MG63 (cell line): ENCODE measurements at regions not wholly inside any gene's neighbourhood (a gene's known extent, or its start where the extent isn't known, plus 50 kb on each side); places are given as distances from the start of the nearest gene placed in this dataset.
"Not testable (repeated sequence)": the region's sequence is repeated elsewhere in the genome, so short reads cannot be mapped to it uniquely, and the experiment has no call there.

Experiments
- DNase-seq: peaks from one replicate; pipeline ENCODE4 v3.0.0-alpha.2; 2020
- H3K27me3 ChIP-seq: fragments of 250-450 bp; sonication (Bioruptor Pico); 2 replicates; pipeline ENCODE4 v1.5.1; 2020; ENCODE audit warnings: mild to moderate bottlenecking, moderate library complexity
- H3K36me3 ChIP-seq: fragments of 250-450 bp; sonication (Bioruptor Pico); 2 replicates; pipeline ENCODE4 v1.5.1; 2020; ENCODE audit warnings: mild to moderate bottlenecking, moderate library complexity
- H3K4me3 ChIP-seq: fragments of 250-450 bp; sonication (Bioruptor Pico); 2 replicates; pipeline ENCODE4 v1.5.1; 2020; ENCODE audit warnings: mild to moderate bottlenecking, moderate library complexity
- H3K9me3 ChIP-seq: fragments of 250-450 bp; sonication (Bioruptor Pico); 2 replicates; pipeline ENCODE4 v1.5.1; 2020; ENCODE audit warnings: mild to moderate bottlenecking, moderate library complexity

DNA sequence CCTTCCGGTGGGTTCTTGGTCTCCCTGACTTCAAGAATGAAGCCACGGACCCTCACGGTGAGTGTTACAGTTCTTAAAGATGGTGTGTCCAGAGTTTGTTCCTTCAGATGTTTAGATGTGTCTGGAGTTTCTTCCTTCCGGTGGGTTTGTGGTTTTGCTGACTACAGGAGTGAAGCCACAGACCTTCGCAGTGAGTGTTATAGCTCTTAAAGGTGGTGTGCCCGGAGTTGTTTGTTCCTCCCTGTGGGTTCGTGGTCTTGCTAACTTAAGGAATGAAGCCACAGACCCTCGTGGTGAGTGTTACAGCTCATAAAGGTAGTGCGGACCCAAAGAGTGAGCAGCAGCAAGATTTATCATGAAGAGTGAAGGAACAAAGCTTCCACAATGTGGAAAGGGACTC, 87.1 kb upstream of the BASP1 start:
- H3K9me3 ChIP-seq, DNase-seq, H3K27me3 ChIP-seq, H3K4me3 ChIP-seq, H3K36me3 ChIP-seq: not testable (repeated sequence)

GRCh38 chr5:17132444-17133083, 84.9 kb upstream of the BASP1 start:
- H3K36me3 ChIP-seq: no peaks in the 10 kb centered on the region
- no peaks in the 10 kb centered on the region for H3K27me3 ChIP-seq
- peaks cover 3% of the 10 kb centered on the region; the same call in 1 of the 2 replicates for H3K9me3 ChIP-seq
- DNase-seq: no peak
- H3K4me3 ChIP-seq: no peak overlapping the region

- Histone ChIP-seq H3K9me3 (peaks cover 3% of the 10 kb centered on the region; the same call in 1 of the 2 replicates), H3K27me3 (no peaks in the 10 kb centered on the region), H3K4me3 (no peak overlapping the region), H3K36me3 (no peaks in the 10 kb centered on the region)
- DNase-seq: no peak
Measured at GRCh38 chr5:17135050-17135449, 82.4 kb upstream of the BASP1 start.

DNA sequence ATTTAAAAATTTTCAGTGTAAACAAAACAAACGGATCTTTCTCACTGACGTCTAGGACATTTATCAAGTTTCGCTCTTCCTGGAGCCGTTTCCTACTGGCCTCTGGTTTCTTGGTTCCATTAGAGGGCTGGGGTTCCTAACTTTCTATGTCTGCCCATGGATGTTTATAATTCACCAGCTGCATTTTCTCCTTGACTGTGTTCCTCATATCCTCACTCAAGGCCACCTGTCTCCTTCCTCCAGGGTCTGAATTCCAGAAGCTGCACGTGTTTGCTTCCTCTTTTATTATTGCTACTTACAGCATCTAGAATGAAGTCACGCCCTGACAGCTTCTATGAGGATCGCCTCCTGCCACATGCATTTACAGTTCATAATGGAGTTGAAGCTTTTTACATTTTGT, 74.1 kb upstream of the BASP1 start:
- H3K4me3 ChIP-seq: no peak overlapping the region

DNA sequence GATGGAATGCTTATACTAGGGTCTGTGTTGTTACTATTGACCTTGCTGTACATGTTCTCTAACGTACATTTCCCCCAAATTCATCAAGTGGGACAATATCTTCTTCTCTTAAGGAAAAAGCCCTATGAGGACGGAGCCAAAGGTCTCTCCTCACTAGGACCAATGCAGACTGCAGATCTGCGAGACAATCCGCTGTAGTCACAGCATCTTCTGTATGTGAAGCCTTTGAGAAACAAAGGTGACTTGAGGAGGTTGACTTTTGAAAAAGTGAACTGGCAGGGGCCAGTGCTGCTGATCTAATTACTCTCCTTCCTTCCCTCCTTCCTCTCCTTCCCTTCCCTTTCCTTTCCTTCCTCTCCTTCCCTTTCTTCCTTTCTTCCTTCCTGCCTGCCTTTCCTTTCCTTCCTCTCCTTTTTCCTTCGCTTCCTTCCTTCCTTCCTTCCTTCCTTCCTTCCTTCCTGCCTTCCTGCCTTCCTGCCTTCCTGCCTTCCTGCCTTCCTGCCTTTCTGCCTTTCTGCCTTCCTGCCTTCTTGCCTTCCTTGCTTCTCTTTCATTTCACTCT, 71.1 kb upstream of the BASP1 start:
- Histone ChIP-seq H3K9me3 (no peaks in the 10 kb centered on the region), H3K4me3 (no peak overlapping the region), H3K36me3 (no peaks in the 10 kb centered on the region), H3K27me3 (no peaks in the 10 kb centered on the region)
- DNase-seq: no peak

More for the DNA sequence above, 74.1 kb upstream of the BASP1 start:
- DNase-seq: no peak
- Histone ChIP-seq H3K9me3 (no peaks in the 10 kb centered on the region), H3K27me3 (no peaks in the 10 kb centered on the region), H3K36me3 (no peaks in the 10 kb centered on the region)

- H3K27me3 ChIP-seq: no peaks in the 10 kb centered on the region
- DNase-seq: no peak
- no peak overlapping the region for H3K4me3 ChIP-seq
- H3K9me3 ChIP-seq: no peaks in the 10 kb centered on the region
- no peaks in the 10 kb centered on the region for H3K36me3 ChIP-seq
Measured at GRCh38 chr5:17147170-17147569, 70.3 kb upstream of the BASP1 start.

GRCh38 chr5:17147617-17148016, 69.8 kb upstream of the BASP1 start:
- Histone ChIP-seq H3K4me3 (no peak overlapping the region), H3K9me3 (no peaks in the 10 kb centered on the region), H3K36me3 (no peaks in the 10 kb centered on the region), H3K27me3 (no peaks in the 10 kb centered on the region)
- DNase-seq: no peak

GRCh38 chr5:17148481-17148880, 69.0 kb upstream of the BASP1 start:
- Histone ChIP-seq H3K36me3 (no peaks in the 10 kb centered on the region), H3K4me3 (no peak overlapping the region), H3K9me3 (no peaks in the 10 kb centered on the region), H3K27me3 (no peaks in the 10 kb centered on the region)
- DNase-seq: no peak

- no peak for DNase-seq
Measured at GRCh38 chr5:17149786-17150185, 67.6 kb upstream of the BASP1 start.

GRCh38 chr5:17150531-17150930, 66.9 kb upstream of the BASP1 start:
- Histone ChIP-seq H3K9me3 (no peaks in the 10 kb centered on the region), H3K27me3 (no peaks in the 10 kb centered on the region), H3K4me3 (no peak overlapping the region), H3K36me3 (no peaks in the 10 kb centered on the region)
- DNase-seq: no peak

More at GRCh38 chr5:17149786-17150185, 67.6 kb upstream of the BASP1 start:
- H3K4me3 ChIP-seq: no peak overlapping the region
- no peaks in the 10 kb centered on the region for H3K27me3 ChIP-seq
- no peaks in the 10 kb centered on the region for H3K36me3 ChIP-seq
- no peaks in the 10 kb centered on the region for H3K9me3 ChIP-seq

DNA sequence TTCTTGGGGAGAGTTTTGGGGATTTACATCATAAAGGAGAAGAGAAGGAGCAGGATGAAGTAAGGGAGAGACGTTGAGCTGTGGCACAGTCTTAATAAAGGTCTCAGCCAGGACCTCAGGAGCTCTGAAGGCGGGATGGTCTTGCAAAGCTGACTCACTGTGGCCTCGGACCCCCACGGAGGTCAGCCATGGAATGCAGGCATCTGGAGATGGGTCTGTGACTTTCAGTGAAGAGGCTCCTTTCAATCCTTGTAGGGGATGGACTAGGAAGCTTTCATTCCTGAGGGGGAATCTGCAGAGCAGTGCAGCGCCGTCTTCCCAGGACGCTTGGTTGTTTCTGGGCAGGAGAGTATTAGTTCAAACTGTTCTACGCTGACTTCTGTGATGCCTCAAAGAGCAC, 65.7 kb upstream of the BASP1 start:
- Histone ChIP-seq H3K36me3 (no peaks in the 10 kb centered on the region), H3K27me3 (no peaks in the 10 kb centered on the region), H3K9me3 (no peaks in the 10 kb centered on the region), H3K4me3 (no peak overlapping the region)
- no peak for DNase-seq

DNA sequence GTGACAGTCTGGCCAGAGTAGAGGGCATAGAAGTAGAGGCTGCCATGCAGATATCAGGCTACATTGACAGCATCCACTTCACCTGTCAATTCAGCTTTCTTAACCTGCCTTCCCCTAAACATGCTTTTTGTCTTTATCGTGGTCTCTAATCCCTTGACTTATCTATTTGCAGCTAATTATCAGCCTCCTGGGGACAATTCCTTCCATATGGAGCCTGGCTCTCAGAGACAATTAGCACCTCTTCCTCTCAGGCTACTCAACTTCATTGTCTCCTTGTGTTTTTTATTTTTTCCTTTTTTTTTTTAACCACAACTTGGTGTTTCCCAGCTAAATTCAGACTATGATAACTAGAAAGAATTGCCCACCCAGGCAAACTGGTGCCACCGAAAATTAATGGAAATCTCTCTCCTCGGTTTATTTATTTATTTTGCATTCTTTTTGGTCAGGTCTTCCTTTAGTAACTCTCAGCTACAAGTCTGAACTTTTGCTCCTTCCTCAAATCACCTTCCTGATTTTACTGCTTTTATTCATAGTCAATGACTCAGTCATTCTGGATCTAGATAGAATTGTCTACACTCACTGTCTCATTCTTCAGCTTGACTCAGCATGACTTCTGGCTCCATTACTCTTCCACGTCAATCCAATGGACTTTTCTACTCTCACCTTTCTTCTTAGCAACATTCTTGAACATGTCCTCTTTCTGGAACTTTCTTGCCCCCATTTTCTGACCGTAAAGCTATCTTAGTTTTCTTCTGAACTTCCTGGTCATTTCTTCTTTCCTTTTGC, 63.0 kb upstream of the BASP1 start:
- Histone ChIP-seq H3K4me3 (no peak overlapping the region), H3K9me3 (no peaks in the 10 kb centered on the region), H3K27me3 (no peaks in the 10 kb centered on the region), H3K36me3 (no peaks in the 10 kb centered on the region)
- peak; percentile 64 for DNase-seq

DNA sequence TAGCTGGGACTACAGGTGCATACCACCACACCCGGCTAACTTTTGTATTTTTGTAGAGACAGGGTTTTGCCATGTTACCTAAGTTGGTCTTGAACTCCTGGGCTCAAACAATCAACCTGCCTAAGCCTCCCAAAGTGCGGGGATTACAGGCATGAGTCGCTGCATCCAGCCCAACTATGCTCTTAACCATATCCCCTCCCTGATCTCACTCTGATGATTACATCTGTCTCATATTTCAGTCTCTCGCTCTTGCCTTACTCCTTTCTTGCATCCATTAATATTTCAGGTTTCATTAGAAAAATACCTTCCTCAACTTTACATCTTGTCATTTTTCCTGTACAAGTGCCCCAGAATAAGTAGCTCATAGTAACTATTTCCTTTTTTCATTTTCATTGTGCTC, 61.0 kb upstream of the BASP1 start:
- peak; percentile 55 for DNase-seq
- H3K9me3 ChIP-seq: no peaks in the 10 kb centered on the region
- H3K4me3 ChIP-seq: no peak overlapping the region
- no peaks in the 10 kb centered on the region for H3K27me3 ChIP-seq
- H3K36me3 ChIP-seq: no peaks in the 10 kb centered on the region

GRCh38 chr5:17157294-17157693, 60.1 kb upstream of the BASP1 start:
- no peak for DNase-seq
- no peak overlapping the region for H3K4me3 ChIP-seq
- H3K36me3 ChIP-seq: no peaks in the 10 kb centered on the region
- H3K27me3 ChIP-seq: no peaks in the 10 kb centered on the region
- H3K9me3 ChIP-seq: no peaks in the 10 kb centered on the region

DNA sequence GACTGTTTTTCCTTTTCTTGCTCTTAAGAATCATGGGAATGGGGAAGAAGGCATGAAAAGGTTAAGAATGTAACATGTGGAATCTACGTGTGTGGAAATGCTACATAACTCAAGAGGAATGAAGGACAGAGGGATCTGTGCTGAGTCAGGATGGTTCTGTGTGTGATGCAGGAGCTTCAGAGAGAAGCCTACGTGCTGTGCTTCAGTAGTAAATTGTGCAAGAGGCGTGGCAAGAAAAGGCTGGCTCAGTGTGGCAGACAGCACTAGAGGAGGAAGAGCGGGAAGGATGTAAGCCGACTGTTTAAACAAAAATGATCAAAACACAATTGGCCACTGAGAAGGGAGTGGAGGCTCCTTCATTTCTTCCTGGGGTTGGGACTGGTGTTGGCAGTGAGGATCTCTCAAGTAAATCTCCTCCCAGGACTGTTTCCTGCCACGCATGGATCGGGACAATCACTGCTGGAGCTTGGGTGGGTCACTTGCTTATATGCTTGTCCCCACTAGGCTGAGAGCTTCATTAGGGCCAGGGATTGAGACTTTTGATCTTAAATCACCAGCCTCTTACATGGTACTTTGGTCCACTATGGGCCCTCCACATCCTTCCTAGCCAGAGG, 59.4 kb upstream of the BASP1 start:
- DNase-seq: no peak
- H3K4me3 ChIP-seq: no peak overlapping the region
- H3K27me3 ChIP-seq: no peaks in the 10 kb centered on the region

GRCh38 chr5:17160756-17161040, 56.7 kb upstream of the BASP1 start:
- Histone ChIP-seq H3K9me3 (no peaks in the 10 kb centered on the region), H3K27me3 (no peaks in the 10 kb centered on the region), H3K4me3 (no peak overlapping the region), H3K36me3 (no peaks in the 10 kb centered on the region)
- no peak for DNase-seq

More for the DNA sequence above, 59.4 kb upstream of the BASP1 start:
- no peaks in the 10 kb centered on the region for H3K36me3 ChIP-seq
- H3K9me3 ChIP-seq: no peaks in the 10 kb centered on the region

- Histone ChIP-seq H3K9me3 (no peaks in the 10 kb centered on the region), H3K36me3 (no peaks in the 10 kb centered on the region), H3K4me3 (no peak overlapping the region), H3K27me3 (no peaks in the 10 kb centered on the region)
- DNase-seq: no peak
Measured at GRCh38 chr5:17161662-17162061, 55.8 kb upstream of the BASP1 start.

- H3K27me3 ChIP-seq: no peaks in the 10 kb centered on the region
- H3K4me3 ChIP-seq: no peak overlapping the region
- no peaks in the 10 kb centered on the region for H3K9me3 ChIP-seq
- H3K36me3 ChIP-seq: no peaks in the 10 kb centered on the region
- DNase-seq: no peak
Measured at GRCh38 chr5:17163221-17163620, 54.2 kb upstream of the BASP1 start.
